Suprapubic skin (tissue), 4 donors: ENCODE measurements at regions not wholly inside any gene's neighbourhood (a gene's known extent, or its start where the extent isn't known, plus 50 kb on each side); places are given as distances from the start of the nearest gene placed in this dataset.
"Not testable (repeated sequence)": the region's sequence is repeated elsewhere in the genome, so short reads cannot be mapped to it uniquely, and the experiment has no call there.

Source experiments
- DNase-seq, 2 donors: peaks; one replicate each; pipeline ENCODE4 v3.0.0-alpha.2; 2019; ENCODE audit warnings: low spot score in 2 of 2
- H3K27ac ChIP-seq: fragments of 200-600 bp; sonication (generic); one replicate; pipeline ENCODE4 v1.5.1; 2019
- H3K27me3 ChIP-seq: fragments of 200-600 bp; sonication (generic); one replicate; pipeline ENCODE4 v1.5.1; 2019
- H3K36me3 ChIP-seq: fragments of 200-600 bp; sonication (generic); one replicate; pipeline ENCODE4 v1.5.1; 2019
- H3K4me1 ChIP-seq: fragments of 200-600 bp; sonication (generic); one replicate; pipeline ENCODE4 v1.5.1; 2019
- H3K4me3 ChIP-seq: fragments of 200-600 bp; sonication (generic); one replicate; pipeline ENCODE4 v1.5.1; 2019; ENCODE audit warnings: mild to moderate bottlenecking
- H3K9me3 ChIP-seq: fragments of 200-600 bp; sonication (generic); one replicate; pipeline ENCODE4 v1.5.1; 2019
- CTCF ChIP-seq, 2 donors: fragments of 200-600 bp in 1 of 2; fragments of 450-650 bp in 1 of 2; sonication (generic) in 1 of 2; IDR thresholded peaks; one replicate each; pipeline ENCODE4 v1.5.1; 2016 to 2019; ENCODE audit warnings: antibody characterized with exemption in 2 of 2, mild to moderate bottlenecking in 1 of 2, moderate library complexity in 1 of 2
- EP300 ChIP-seq: sonication (generic); formaldehyde crosslinking; IDR thresholded peaks from one replicate; pipeline ENCODE4 v1.6.1; 2017; ENCODE audit warnings: antibody characterized with exemption
- POLR2A ChIP-seq, 2 donors: fragments of 450-650 bp; IDR thresholded peaks; one replicate each; pipeline ENCODE4 v1.6.1; 2017; ENCODE audit warnings: antibody characterized with exemption in 2 of 2, mild to moderate bottlenecking in 2 of 2, moderate library complexity in 2 of 2
- POLR2AphosphoS5 ChIP-seq, 3 donors: sonication (generic); formaldehyde crosslinking; IDR thresholded peaks; one replicate each; pipeline ENCODE4 v1.6.1; 2017; ENCODE audit warnings: antibody characterized with exemption in 3 of 3
- WGBS: methylation state at CpG from one replicate; pipeline ENCODE4 v1.1.5; 2018; 5-methylcytosine and 5-hydroxymethylcytosine counted together

GRCh38 chr15:31437686-31438085 is 111.1 kb downstream of the KLF13 start:
- TF ChIP-seq EP300 (no peak), POLR2A (IDR thresholded peaks at IDR 0.05) (no peak), CTCF (IDR thresholded peaks at IDR 0.05) (no peak), POLR2AphosphoS5 (IDR thresholded peaks at IDR 0.05) (no peak)
- no peaks in the 10 kb centered on the region for H3K9me3 ChIP-seq
- no peak overlapping the region for H3K27ac ChIP-seq
- H3K27me3 ChIP-seq, result no peaks in the 10 kb centered on the region
- H3K4me1 ChIP-seq, result peaks cover 69% of the 10 kb centered on the region
- H3K4me3 ChIP-seq, result no peak overlapping the region
- peak in 1 of 2 donors; percentile 63 for DNase-seq
- no peaks in the 10 kb centered on the region for H3K36me3 ChIP-seq
- WGBS, result 72% methylated on average over 5 of the region's 6 CpGs

- TF ChIP-seq POLR2A (IDR thresholded peaks at IDR 0.05) (no peak), EP300 (no peak), POLR2AphosphoS5 (IDR thresholded peaks at IDR 0.05) (no peak), CTCF (IDR thresholded peaks at IDR 0.05) (no peak)
- H3K27ac ChIP-seq, result no peak overlapping the region
- WGBS, result 97% methylated on average over 9 of the region's 10 CpGs
- DNase-seq, result peak in 1 of 2 donors; percentile 52
- H3K27me3 ChIP-seq, result no peaks in the 10 kb centered on the region
- no peaks in the 10 kb centered on the region for H3K9me3 ChIP-seq
- H3K4me3 ChIP-seq, result no peak overlapping the region
- no peaks in the 10 kb centered on the region for H3K36me3 ChIP-seq
- H3K4me1 ChIP-seq, result peaks cover 72% of the 10 kb centered on the region
These were observed 112.1 kb downstream of the KLF13 start for GRCh38 chr15:31438601-31439265.

GRCh38 chr15:31439328-31439727 is 112.7 kb downstream of the KLF13 start:
- TF ChIP-seq CTCF (IDR thresholded peaks at IDR 0.05), result no peak
- no peak for TF ChIP-seq POLR2A (IDR thresholded peaks at IDR 0.05)
- no peak for TF ChIP-seq POLR2AphosphoS5 (IDR thresholded peaks at IDR 0.05)
- no peak for TF ChIP-seq EP300
- no peaks in the 10 kb centered on the region for H3K27me3 ChIP-seq
- 88% methylated on average over 10 of the region's 10 CpGs for WGBS
- DNase-seq, result peak in 1 of 2 donors; percentile 63
- no peaks in the 10 kb centered on the region for H3K9me3 ChIP-seq
- H3K4me3 ChIP-seq, result no peak overlapping the region
- H3K27ac ChIP-seq, result no peak overlapping the region
- H3K4me1 ChIP-seq, result peaks cover 71% of the 10 kb centered on the region
- H3K36me3 ChIP-seq, result no peaks in the 10 kb centered on the region

GRCh38 chr15:31440216-31440615 is 113.6 kb downstream of the KLF13 start:
- H3K4me3 ChIP-seq, result peak overlapping the region; percentile 59
- not testable (repeated sequence) for H3K36me3 ChIP-seq, H3K9me3 ChIP-seq, H3K27me3 ChIP-seq
- H3K27ac ChIP-seq, result peak overlapping the region; percentile 80
- peak in 1 of 2 donors; percentile 60 for DNase-seq
- peaks cover 62% of the 10 kb centered on the region for H3K4me1 ChIP-seq
- 96% methylated on average over 20 of the region's 20 CpGs for WGBS

GRCh38 chr15:31440754-31441311 is 114.2 kb downstream of the KLF13 start:
- peak overlapping the region; percentile 80 for H3K27ac ChIP-seq
- peak in 1 of 3 donors; percentile 50 for TF ChIP-seq POLR2AphosphoS5 (IDR thresholded peaks at IDR 0.05)
- no peak for TF ChIP-seq CTCF (IDR thresholded peaks at IDR 0.05)
- no peak for TF ChIP-seq EP300
- no peak for TF ChIP-seq POLR2A (IDR thresholded peaks at IDR 0.05)
- peak overlapping the region; percentile 59 for H3K4me3 ChIP-seq
- peak; percentile 77 to 82 for DNase-seq
- WGBS, result 21% methylated on average over 14 of the region's 56 CpGs
- no peaks in the 10 kb centered on the region for H3K9me3 ChIP-seq
- H3K27me3 ChIP-seq, result no peaks in the 10 kb centered on the region
- no peaks in the 10 kb centered on the region for H3K36me3 ChIP-seq
- H3K4me1 ChIP-seq, result peaks cover 56% of the 10 kb centered on the region
